ENCODE measurements at regions not wholly inside any gene's neighbourhood (a gene's known extent, or its start where the extent isn't known, plus 50 kb on each side); places are given as distances from the start of the nearest gene placed in this dataset.

DNA sequence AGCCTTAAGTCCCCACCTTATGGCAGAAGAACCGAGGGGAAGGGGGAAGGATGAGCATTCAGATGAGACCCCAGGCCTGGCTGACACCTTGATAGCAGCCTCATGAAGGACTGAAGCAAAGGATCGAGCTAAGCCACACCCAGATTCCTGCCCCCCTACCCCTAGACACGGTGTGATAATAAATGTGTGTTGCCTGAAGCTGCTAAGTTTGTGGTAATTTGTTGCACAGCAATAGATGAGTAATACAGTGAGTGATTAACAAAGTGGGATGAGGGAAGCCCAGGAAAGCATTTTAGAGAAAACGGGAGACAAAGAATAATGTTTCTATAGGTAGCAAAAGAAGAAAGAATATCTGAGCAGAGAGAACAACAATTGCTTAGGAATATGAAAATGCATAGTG lies 404.2 kb downstream of the MID1IP1 start:
- DNase-seq (no peak), ATAC-seq (no peak)
- intact Hi-C loops (cut with DNase I): no loop called here
- WGBS, 2 donors: 51 to 65% methylated on average over 4 of the region's 4 CpGs
- no peak overlapping the region for H3K4me3 ChIP-seq
- no peak for TF ChIP-seq CTCF (IDR thresholded peaks at IDR 0.05)
- no peak overlapping the region for H3K27ac ChIP-seq
- H3K9me3 ChIP-seq: no peaks in the 10 kb centered on the region
- H3K36me3 ChIP-seq (replicated peaks in 1 of 2; ENCODE audit: insufficient read depth in 1 of 2, low read depth in 2 of 2): no peaks in the 10 kb centered on the region
- no peaks in the 10 kb centered on the region for H3K27me3 ChIP-seq
- H3K4me1 ChIP-seq: no peaks in the 10 kb centered on the region

GRCh38 chrX:39206399-39207145 lies 405.3 kb downstream of the MID1IP1 start:
- Histone ChIP-seq H3K27me3 (no peaks in the 10 kb centered on the region), H3K9me3 (no peaks in the 10 kb centered on the region), H3K27ac (no peak overlapping the region), H3K36me3 (replicated peaks in 1 of 2; ENCODE audit: insufficient read depth in 1 of 2, low read depth in 2 of 2) (no peaks in the 10 kb centered on the region), H3K4me1 (no peaks in the 10 kb centered on the region), H3K4me3 (no peak overlapping the region)
- TF ChIP-seq CTCF (IDR thresholded peaks at IDR 0.05) (no peak), POLR2A (IDR thresholded peaks at IDR 0.05) (no peak)
- intact Hi-C loops (cut with DNase I): no loop called here
- WGBS, 2 donors: 90 to 94% methylated on average over 4 of the region's 4 CpGs
- ATAC-seq (no peak), DNase-seq (no peak)

DNA sequence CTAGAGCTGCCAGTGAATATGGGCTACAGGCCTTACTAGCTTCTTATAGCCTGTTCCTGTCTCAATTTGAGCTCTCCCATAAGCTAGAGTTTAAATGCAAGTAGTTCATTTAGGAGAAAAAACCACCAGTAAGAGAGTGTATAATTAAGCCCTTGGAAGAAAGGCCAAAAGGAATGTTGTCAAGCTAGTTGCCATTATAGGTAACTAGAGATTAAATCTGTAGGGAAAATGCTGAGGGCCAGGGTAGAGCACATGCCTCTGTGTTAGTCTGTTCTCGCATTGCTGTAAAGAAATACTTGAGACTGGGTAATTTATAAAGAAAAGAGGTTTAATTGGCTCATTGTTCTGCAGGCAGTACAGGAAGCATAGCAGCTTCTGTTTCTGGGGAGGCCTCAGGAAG lies 410.2 kb downstream of the MID1IP1 start:
- WGBS, 2 donors: 0 to 90% methylated on average over 1 of the region's 1 CpG
- Histone ChIP-seq H3K4me3 (no peak overlapping the region), H3K4me1 (no peaks in the 10 kb centered on the region), H3K36me3 (replicated peaks in 1 of 2; ENCODE audit: insufficient read depth in 1 of 2, low read depth in 2 of 2) (no peaks in the 10 kb centered on the region), H3K9me3 (no peaks in the 10 kb centered on the region), H3K27me3 (no peaks in the 10 kb centered on the region), H3K27ac (no peak overlapping the region)
- ATAC-seq (no peak), DNase-seq (no peak)
- TF ChIP-seq POLR2A (IDR thresholded peaks at IDR 0.05): no peak
- TF ChIP-seq CTCF (IDR thresholded peaks at IDR 0.05): no peak
- intact Hi-C loops (cut with DNase I): no loop called here

DNA sequence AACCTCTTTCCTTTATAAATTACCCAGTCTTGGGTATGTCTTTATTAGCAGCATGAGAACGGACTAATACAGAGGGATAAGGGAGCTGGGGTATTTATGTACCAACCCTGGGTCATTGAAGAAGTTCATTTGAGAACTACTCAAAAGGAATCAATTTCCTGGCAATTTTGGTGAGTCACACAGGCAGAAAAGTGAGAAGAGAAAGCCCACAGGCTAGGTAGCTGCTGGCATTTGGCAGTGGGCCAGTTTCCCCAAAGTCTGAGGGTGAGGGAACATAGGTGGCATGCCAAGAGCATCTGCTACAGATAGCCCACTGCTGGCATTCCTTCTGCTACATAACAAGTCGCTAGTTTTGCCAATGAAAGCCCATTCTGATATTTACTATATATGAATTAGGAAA lies 411.2 kb downstream of the MID1IP1 start:
- no peak for ATAC-seq
- TF ChIP-seq CTCF (IDR thresholded peaks at IDR 0.05): no peak
- no peak for TF ChIP-seq POLR2A (IDR thresholded peaks at IDR 0.05)
- DNase-seq: no peak
- Histone ChIP-seq H3K36me3 (replicated peaks in 1 of 2; ENCODE audit: insufficient read depth in 1 of 2, low read depth in 2 of 2) (no peaks in the 10 kb centered on the region), H3K4me3 (no peak overlapping the region), H3K9me3 (no peaks in the 10 kb centered on the region), H3K27me3 (no peaks in the 10 kb centered on the region), H3K27ac (no peak overlapping the region), H3K4me1 (no peaks in the 10 kb centered on the region)
- intact Hi-C loops (cut with DNase I): no loop called here
- WGBS, 2 donors: 86 to 89% methylated on average over 2 of the region's 2 CpGs

Measured in body of pancreas (tissue), 4 donors.